SK-N-SH (cell line): ENCODE measurements at regions not wholly inside any gene's neighbourhood (a gene's known extent, or its start where the extent isn't known, plus 50 kb on each side); places are given as distances from the start of the nearest gene placed in this dataset.

ENCODE experiments used
- CTCF ChIA-PET: fragments of 300-600, 350-600 bp; formaldehyde crosslinking; extraction: SDS; loops from one replicate; lab custom pipeline; 2021; lab: Yijun Ruan, JAX
- POLR2A ChIA-PET: fragments of 350-600 bp; sonication (Branson Sonifier 250); formaldehyde crosslinking; extraction: SDS; loops from one replicate; lab custom pipeline; 2020; ENCODE audit warnings: antibody characterized with exemption, inconsistent platforms; lab: Yijun Ruan, JAX
- DNase-seq: peaks from one replicate; pipeline ENCODE4 v3.0.0; 2012
- H2AFZ ChIP-seq: fragments of 200-600 bp; sonication (generic); 2 replicates; pipeline ENCODE4 v1.8.1; 2016; ENCODE audit warnings: antibody characterized with exemption, mild to moderate bottlenecking, low read depth
- H3F3A ChIP-seq: fragments of 200-600 bp; sonication (generic); replicated peaks from 2 replicates; pipeline ENCODE3; 2016; ENCODE audit warnings: antibody characterized with exemption, mild to moderate bottlenecking; ENCODE audit not compliant: insufficient read depth
- H3K27ac ChIP-seq, 2 experiments: fragments of 200-500 bp in 1 of 2; fragments of 200-600 bp in 1 of 2; sonication (Bioruptor generic) in 1 of 2; sonication (generic), shearing (Covaris generic) in 1 of 2; 2 replicates each; pipeline versions ENCODE4 v1.5.1 to v1.6.1; 2014 to 2016; ENCODE audit warnings: low read depth in 2 of 2, inconsistent platforms in 1 of 2, low read length in 1 of 2, mild to moderate bottlenecking in 1 of 2, mixed read lengths in 1 of 2
- H3K27me3 ChIP-seq: fragments of 200-600 bp; sonication (generic), shearing (Covaris generic); 2 replicates; pipeline ENCODE4 v1.6.1; 2016; ENCODE audit warnings: mixed run types; ENCODE audit not compliant: insufficient read depth
- H3K36me3 ChIP-seq, 2 experiments: fragments of 200-500 bp in 1 of 2; fragments of 200-600 bp in 1 of 2; sonication (Bioruptor generic) in 1 of 2; sonication (generic) in 1 of 2; replicated peaks in 1 of 2; 2 replicates each; pipeline versions ENCODE3 to v1.5.1; 2014 to 2016; ENCODE audit warnings: low read length in 1 of 2, mild to moderate bottlenecking in 1 of 2; ENCODE audit not compliant: insufficient read depth in 2 of 2, control insufficient read depth in 1 of 2
- H3K4me1 ChIP-seq, 2 experiments: fragments of 200-500 bp in 1 of 2; fragments of 200-600 bp in 1 of 2; sonication (Bioruptor generic) in 1 of 2; sonication (generic), shearing (Covaris generic) in 1 of 2; 2 replicates each; pipeline versions ENCODE4 v1.5.1 to v1.6.1; 2014 to 2016; ENCODE audit warnings: low read depth in 1 of 2, low read length in 1 of 2, mixed run types in 1 of 2; ENCODE audit not compliant: insufficient read depth in 2 of 2, control insufficient read depth in 1 of 2
- H3K4me2 ChIP-seq: fragments of 200-600 bp; sonication (generic), shearing (Covaris generic); 2 replicates; pipeline ENCODE4 v1.6.1; 2017; ENCODE audit warnings: mixed run types
- H3K4me3 ChIP-seq, 2 experiments: fragments of 200-500 bp in 1 of 2; fragments of 200-600 bp in 1 of 2; sonication (Bioruptor generic) in 1 of 2; sonication (generic), shearing (Covaris generic) in 1 of 2; 2 replicates each; pipeline versions ENCODE4 v1.5.1 to v1.8.1; 2014 to 2016; ENCODE audit warnings: low read depth in 2 of 2, inconsistent platforms in 1 of 2, low read length in 1 of 2, mild to moderate bottlenecking in 1 of 2, mixed read lengths in 1 of 2, moderate library complexity in 1 of 2
- H3K79me2 ChIP-seq: fragments of 200-600 bp; sonication (generic); 2 replicates; pipeline ENCODE4 v1.8.1; 2017; ENCODE audit warnings: mild to moderate bottlenecking; ENCODE audit not compliant: insufficient read depth
- H3K9ac ChIP-seq: fragments of 200-600 bp; sonication (generic); 2 replicates; pipeline ENCODE4 v1.6.1; 2017; ENCODE audit warnings: mixed run types
- H3K9me2 ChIP-seq: fragments of 200-600 bp; sonication (generic); 2 replicates; pipeline ENCODE4 v1.6.1; 2017; ENCODE audit warnings: mixed run types
- H3K9me3 ChIP-seq: fragments of 200-600 bp; sonication (generic); 2 replicates; pipeline ENCODE4 v1.6.1; 2017; ENCODE audit warnings: mixed run types, mild to moderate bottlenecking, moderate library complexity
- H4K20me1 ChIP-seq: fragments of 200-600 bp; sonication (generic); 2 replicates; pipeline ENCODE4 v1.6.1; 2017; ENCODE audit warnings: mild to moderate bottlenecking, mixed run types; ENCODE audit not compliant: insufficient read depth
- ELF1 ChIP-seq: IDR thresholded peaks from 2 replicates; pipeline ENCODE4 v1.4.0; 2012
- FOSL2 ChIP-seq: IDR thresholded peaks from 2 replicates; pipeline ENCODE4 v1.4.0; 2012; ENCODE audit warnings: low read depth, mild to moderate bottlenecking, moderate library complexity, borderline replicate concordance
- FOXJ3 ChIP-seq: sonication (generic); formaldehyde crosslinking; IDR thresholded peaks from 2 replicates; pipeline ENCODE4 v1.5.1; 2020; ENCODE audit warnings: mild to moderate bottlenecking, missing genetic modification reagents
- GABPA ChIP-seq: IDR thresholded peaks from 2 replicates; pipeline ENCODE4 v1.4.0; 2012; ENCODE audit warnings: low read depth, mild to moderate bottlenecking
- JUND ChIP-seq: IDR thresholded peaks from 2 replicates; pipeline ENCODE4 v1.4.0; 2012
- MEF2A ChIP-seq: IDR thresholded peaks from 2 replicates; pipeline ENCODE4 v1.4.0; 2012; ENCODE audit warnings: low read depth, borderline replicate concordance
- NFIC ChIP-seq: IDR thresholded peaks from 2 replicates; pipeline ENCODE4 v1.4.0; 2012; ENCODE audit warnings: borderline replicate concordance
- POLR2AphosphoS5 ChIP-seq: IDR thresholded peaks from 2 replicates; pipeline ENCODE4 v1.6.1; 2012; ENCODE audit warnings: low read depth, low read length
- RAD21 ChIP-seq: IDR thresholded peaks from 2 replicates; pipeline ENCODE4 v1.6.1; 2012; ENCODE audit warnings: mild to moderate bottlenecking, low read length
- TAF1 ChIP-seq: IDR thresholded peaks from 2 replicates; pipeline ENCODE4 v1.6.1; 2012; ENCODE audit warnings: low read depth, mild to moderate bottlenecking, low read length, moderate library complexity, borderline replicate concordance
- TCF12 ChIP-seq: IDR thresholded peaks from 2 replicates; pipeline ENCODE4 v1.4.0; 2012
- YY1 ChIP-seq: IDR thresholded peaks from 2 replicates; pipeline ENCODE4 v1.4.0; 2012; ENCODE audit warnings: low read depth, mild to moderate bottlenecking
- ZBTB33 ChIP-seq: IDR thresholded peaks from 2 replicates; pipeline ENCODE4 v1.4.0; 2012; ENCODE audit warnings: low read depth, borderline replicate concordance
- WGBS: methylation state at CpG from one replicate; pipeline ENCODE4 v1.1.6; 2017; ENCODE audit warnings: low lambda C conversion rate; 5-methylcytosine and 5-hydroxymethylcytosine counted together
- TF ChIP-seq, protein P1 (sequence below): fragments of 150-350 bp; IDR thresholded peaks from 2 replicates; pipeline ENCODE4 v1.6.1; 2017; ENCODE audit warnings: antibody characterized with exemption, low read length, low read depth, borderline replicate concordance
- TF ChIP-seq, protein P2 (sequence below): fragments of 200-600 bp; sonication (generic); IDR thresholded peaks from 2 replicates; pipeline ENCODE4 v1.6.1; 2017; ENCODE audit warnings: antibody characterized with exemption, mild to moderate bottlenecking, moderate library complexity
- TF ChIP-seq, protein P3 (sequence below): IDR thresholded peaks from 2 replicates; pipeline ENCODE4 v1.4.0; 2012; ENCODE audit warnings: low read depth

DNA sequence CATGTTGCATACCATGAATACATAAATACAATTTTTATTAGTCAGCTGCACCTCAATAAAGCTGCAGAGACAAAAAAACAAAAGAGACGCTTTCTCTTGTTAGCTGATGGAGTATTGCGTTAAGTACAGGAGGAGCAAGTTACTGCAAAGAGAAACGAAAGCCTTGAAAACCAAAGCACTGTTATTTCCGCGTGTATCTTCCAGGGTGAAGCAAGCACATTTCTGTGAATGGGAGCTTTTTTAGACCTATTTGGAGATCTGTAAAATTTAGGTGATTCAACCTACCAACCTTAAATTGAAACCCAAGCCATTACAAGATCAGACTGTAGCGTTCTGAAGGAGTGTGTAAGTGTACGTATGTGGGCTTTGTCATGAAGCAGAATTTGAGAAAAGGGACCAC, 390.4 kb downstream of the SOX9 start:
- H3K4me1 ChIP-seq: peaks cover 5 to 37% of the 10 kb centered on the region in 2 experiments; a peak in 3 of 4 replicates
- H3K36me3 ChIP-seq: no peaks in the 10 kb centered on the region
- no peak overlapping the region for H3K9ac ChIP-seq
- no peak overlapping the region for H2AFZ ChIP-seq
- DNase-seq: no peak
- H4K20me1 ChIP-seq: no peaks in the 10 kb centered on the region
- no peaks in the 10 kb centered on the region for H3K9me3 ChIP-seq
- H3F3A ChIP-seq: peaks cover 6% of the 10 kb centered on the region
- no peaks in the 10 kb centered on the region for H3K9me2 ChIP-seq
- ChIA-PET POLR2A (no interaction called here), CTCF (interaction anchor here (1.4 to 1.5 kb wide), 2 partner anchors 29 to 46 kb away, joined by 4 read pairs; no protein-coding TSS in a partner anchor)
- H3K79me2 ChIP-seq: peaks cover 30% of the 10 kb centered on the region
- H3K27ac ChIP-seq: no peak overlapping the region; a peak in 1 of 4 replicates
- H3K4me3 ChIP-seq: no peak overlapping the region
- no peaks in the 10 kb centered on the region for H3K27me3 ChIP-seq
- TF ChIP-seq ZBTB33 (no peak), TAF1 (no peak), ELF1 (no peak), MEF2A (no peak), FOXJ3 (CRISPR knock-in tag) (no peak), POLR2AphosphoS5 (no peak), YY1 (no peak), JUND (no peak), NFIC (no peak), TCF12 (no peak), FOSL2 (no peak), GABPA (no peak), RAD21 (no peak)
- TF ChIP-seq, protein P1, sequence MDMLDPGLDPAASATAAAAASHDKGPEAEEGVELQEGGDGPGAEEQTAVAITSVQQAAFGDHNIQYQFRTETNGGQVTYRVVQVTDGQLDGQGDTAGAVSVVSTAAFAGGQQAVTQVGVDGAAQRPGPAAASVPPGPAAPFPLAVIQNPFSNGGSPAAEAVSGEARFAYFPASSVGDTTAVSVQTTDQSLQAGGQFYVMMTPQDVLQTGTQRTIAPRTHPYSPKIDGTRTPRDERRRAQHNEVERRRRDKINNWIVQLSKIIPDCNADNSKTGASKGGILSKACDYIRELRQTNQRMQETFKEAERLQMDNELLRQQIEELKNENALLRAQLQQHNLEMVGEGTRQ: no peak
- TF ChIP-seq, protein P2, sequence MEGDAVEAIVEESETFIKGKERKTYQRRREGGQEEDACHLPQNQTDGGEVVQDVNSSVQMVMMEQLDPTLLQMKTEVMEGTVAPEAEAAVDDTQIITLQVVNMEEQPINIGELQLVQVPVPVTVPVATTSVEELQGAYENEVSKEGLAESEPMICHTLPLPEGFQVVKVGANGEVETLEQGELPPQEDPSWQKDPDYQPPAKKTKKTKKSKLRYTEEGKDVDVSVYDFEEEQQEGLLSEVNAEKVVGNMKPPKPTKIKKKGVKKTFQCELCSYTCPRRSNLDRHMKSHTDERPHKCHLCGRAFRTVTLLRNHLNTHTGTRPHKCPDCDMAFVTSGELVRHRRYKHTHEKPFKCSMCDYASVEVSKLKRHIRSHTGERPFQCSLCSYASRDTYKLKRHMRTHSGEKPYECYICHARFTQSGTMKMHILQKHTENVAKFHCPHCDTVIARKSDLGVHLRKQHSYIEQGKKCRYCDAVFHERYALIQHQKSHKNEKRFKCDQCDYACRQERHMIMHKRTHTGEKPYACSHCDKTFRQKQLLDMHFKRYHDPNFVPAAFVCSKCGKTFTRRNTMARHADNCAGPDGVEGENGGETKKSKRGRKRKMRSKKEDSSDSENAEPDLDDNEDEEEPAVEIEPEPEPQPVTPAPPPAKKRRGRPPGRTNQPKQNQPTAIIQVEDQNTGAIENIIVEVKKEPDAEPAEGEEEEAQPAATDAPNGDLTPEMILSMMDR: no peak
- TF ChIP-seq, protein P3, sequence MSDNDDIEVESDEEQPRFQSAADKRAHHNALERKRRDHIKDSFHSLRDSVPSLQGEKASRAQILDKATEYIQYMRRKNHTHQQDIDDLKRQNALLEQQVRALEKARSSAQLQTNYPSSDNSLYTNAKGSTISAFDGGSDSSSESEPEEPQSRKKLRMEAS: no peak
- TF ChIP-seq, all 33 proteins: peak for 0
- WGBS: 94% methylated on average over 7 of the region's 7 CpGs
- H3K4me2 ChIP-seq: no peak overlapping the region
